PC-9 (cell line): ENCODE measurements at regions not wholly inside any gene's neighbourhood (a gene's known extent, or its start where the extent isn't known, plus 50 kb on each side); places are given as distances from the start of the nearest gene placed in this dataset.
A peak's percentile ranks its signal among the peaks of the same experiment; 100 is the strongest.

ENCODE experiments used
- BruUV-seq: library from RNA; stranded (reverse); fragments of 400-500 nt; replicated peaks from 2 replicates; lab custom pipeline; 2021; lab: Mats Ljungman, UMichigan
- CTCF ChIA-PET: fragments of 300-600 bp; sonication (Branson Sonifier 250); formaldehyde crosslinking; loops from one replicate; lab custom pipeline; 2022; ENCODE audit warnings: antibody characterized with exemption; lab: Charles Lee
- POLR2A ChIA-PET: fragments of 300-600 bp; sonication (Branson Sonifier 250); formaldehyde crosslinking; loops from one replicate; lab custom pipeline; 2022; ENCODE audit warnings: antibody characterized with exemption; ENCODE audit not compliant: unreplicated experiment; lab: Charles Lee
- DNase-seq, 2 experiments: peaks; one replicate each; pipeline versions ENCODE4 v3.0.0 to v3.0.0-alpha.2; 2015 to 2022; ENCODE audit warnings: mixed read lengths in 1 of 2
- H2AFZ ChIP-seq: fragments of 200-600 bp; sonication (generic); 2 replicates; pipeline ENCODE4 v1.8.1; 2017; ENCODE audit warnings: antibody characterized with exemption
- H3F3A ChIP-seq: fragments of 200-600 bp; sonication (generic); 2 replicates; pipeline ENCODE4 v1.8.1; 2017; ENCODE audit warnings: antibody characterized with exemption, mild to moderate bottlenecking, low read depth; ENCODE audit not compliant: insufficient read depth
- H3K27ac ChIP-seq: fragments of 200-600 bp; sonication (generic); 2 replicates; pipeline ENCODE4 v1.6.1; 2016; ENCODE audit warnings: mixed run types
- H3K27me3 ChIP-seq: fragments of 200-600 bp; sonication (generic); 2 replicates; pipeline ENCODE4 v1.6.1; 2016; ENCODE audit warnings: low read depth, mixed run types; ENCODE audit not compliant: insufficient read depth
- H3K36me3 ChIP-seq: fragments of 200-600 bp; sonication (generic); 2 replicates; pipeline ENCODE4 v1.6.1; 2016; ENCODE audit warnings: low read depth, mixed run types
- H3K4me1 ChIP-seq: fragments of 200-600 bp; sonication (generic); replicated peaks from 2 replicates; pipeline ENCODE4 v1.6.1; 2016; ENCODE audit warnings: mixed run types; ENCODE audit not compliant: insufficient read depth
- H3K4me2 ChIP-seq: fragments of 200-600 bp; sonication (generic); 2 replicates; pipeline ENCODE4 v1.6.1; 2017; ENCODE audit warnings: mixed run types
- H3K4me3 ChIP-seq: fragments of 200-600 bp; sonication (generic); 2 replicates; pipeline ENCODE4 v1.6.1; 2016; ENCODE audit warnings: mixed run types
- H3K79me2 ChIP-seq: fragments of 200-600 bp; sonication (generic); 2 replicates; pipeline ENCODE4 v1.6.1; 2017; ENCODE audit warnings: low read depth, mixed run types
- H3K9me2 ChIP-seq: fragments of 200-600 bp; sonication (generic); 2 replicates; pipeline ENCODE4 v1.8.1; 2017; ENCODE audit warnings: mild to moderate bottlenecking; ENCODE audit not compliant: insufficient read depth
- H3K9me3 ChIP-seq: fragments of 200-600 bp; sonication (generic); 2 replicates; pipeline ENCODE4 v1.8.1; 2016; ENCODE audit warnings: low read depth; ENCODE audit not compliant: insufficient read depth
- H4K20me1 ChIP-seq: fragments of 200-600 bp; sonication (generic); 2 replicates; pipeline ENCODE4 v1.8.1; 2017; ENCODE audit not compliant: insufficient read depth
- CTCF ChIP-seq: fragments of 200-600 bp; sonication (generic); conservative IDR thresholded peaks from 2 replicates; pipeline ENCODE4 v1.6.1; 2017; ENCODE audit warnings: mixed run types, antibody characterized with exemption, mild to moderate bottlenecking, moderate library complexity
- EZH2 ChIP-seq: fragments of 200-600 bp; sonication (generic); IDR thresholded peaks from 2 replicates; pipeline ENCODE4 v1.8.0; 2017; ENCODE audit warnings: antibody characterized with exemption, low read depth
- intact Hi-C: fragments of 100-400 bp; cut with micrococcal nuclease; formaldehyde crosslinking; loops from one replicate; pipeline ENCODE4 v1.10.0; 2022; ENCODE audit not compliant: unreplicated experiment

- no peak overlapping the region for H2AFZ ChIP-seq
- no peaks in the 10 kb centered on the region for H3K36me3 ChIP-seq
- no peak overlapping the region for H3K4me2 ChIP-seq
- H3K27me3 ChIP-seq: no peaks in the 10 kb centered on the region
- DNase-seq: peak; percentile 13 to 36
- no peak for TF ChIP-seq EZH2
- BruUV-seq: no TSS peak
- H3K4me1 ChIP-seq: peaks cover 21% of the 10 kb centered on the region
- CTCF ChIA-PET: no interaction called here
- H3K79me2 ChIP-seq: peaks cover 5% of the 10 kb centered on the region
- H3K9me3 ChIP-seq: no peaks in the 10 kb centered on the region
- no peak overlapping the region for H3K4me3 ChIP-seq
- no peaks in the 10 kb centered on the region for H3K9me2 ChIP-seq
- H3K27ac ChIP-seq: no peak overlapping the region
- H3F3A ChIP-seq: peaks cover 10% of the 10 kb centered on the region
- no peaks in the 10 kb centered on the region for H4K20me1 ChIP-seq
- POLR2A ChIA-PET: no interaction called here
- intact Hi-C loops: no loop called here
Measured at GRCh38 chr22:27480487-27480886, 321.1 kb downstream of the MN1 start.

- TF ChIP-seq CTCF (no peak), EZH2 (no peak)
- Histone ChIP-seq H3K4me2 (no peak overlapping the region), H3K27ac (no peak overlapping the region), H3K36me3 (no peaks in the 10 kb centered on the region), H3K9me2 (no peaks in the 10 kb centered on the region), H3K4me3 (no peak overlapping the region), H3K4me1 (peaks cover 3% of the 10 kb centered on the region), H3K79me2 (peaks cover 2% of the 10 kb centered on the region), H4K20me1 (no peaks in the 10 kb centered on the region), H3K27me3 (no peaks in the 10 kb centered on the region), H3F3A (no peaks in the 10 kb centered on the region; the same call in 1 of the 2 replicates), H2AFZ (no peak overlapping the region), H3K9me3 (no peaks in the 10 kb centered on the region)
- intact Hi-C loops: no loop called here
- ChIA-PET POLR2A (no interaction called here), CTCF (no interaction called here)
- BruUV-seq: no TSS peak
- DNase-seq: no peak
Measured at GRCh38 chr22:27482402-27482801, 319.2 kb downstream of the MN1 start.

GRCh38 chr22:27483095-27483785 is 318.3 kb downstream of the MN1 start:
- Histone ChIP-seq H2AFZ (no peak overlapping the region), H3K27ac (no peak overlapping the region), H3K36me3 (no peaks in the 10 kb centered on the region), H3K4me2 (no peak overlapping the region), H3K27me3 (no peaks in the 10 kb centered on the region), H3K9me3 (no peaks in the 10 kb centered on the region), H3K4me3 (no peak overlapping the region), H4K20me1 (no peaks in the 10 kb centered on the region), H3F3A (no peaks in the 10 kb centered on the region; the same call in 1 of the 2 replicates), H3K9me2 (no peaks in the 10 kb centered on the region), H3K79me2 (no peaks in the 10 kb centered on the region), H3K4me1 (peaks cover 9% of the 10 kb centered on the region)
- no TSS peak for BruUV-seq
- DNase-seq: no peak
- ChIA-PET CTCF (interaction anchor here (0.5 kb wide), 1 partner anchor 79 kb away, joined by 12 read pairs; no protein-coding TSS in a partner anchor), POLR2A (no interaction called here)
- intact Hi-C loops: no loop called here
- TF ChIP-seq CTCF (no peak), EZH2 (no peak)
